B cell (primary cell): ENCODE measurements at regions not wholly inside any gene's neighbourhood (a gene's known extent, or its start where the extent isn't known, plus 50 kb on each side); places are given as distances from the start of the nearest gene placed in this dataset.

Source experiments
- ATAC-seq: fragments of 200-7000 bp; cut with Tn5 transposase; one replicate; pipeline ENCODE4 v1.10.0; 2021; ENCODE audit warnings: low read depth, mild to moderate bottlenecking, moderate number of reproducible peaks, moderate library complexity
- CTCF ChIA-PET: fragments of 350-600 bp; sonication (Branson Sonifier 250); formaldehyde crosslinking; loops from one replicate; lab custom pipeline; 2021; ENCODE audit warnings: antibody characterized with exemption, inconsistent platforms; lab: Charles Lee
- POLR2A ChIA-PET: fragments of 350-600 bp; sonication (Branson Sonifier 250); formaldehyde crosslinking; loops from one replicate; lab custom pipeline; 2021; ENCODE audit warnings: antibody characterized with exemption; lab: Charles Lee
- DNase-seq: peaks from one replicate; pipeline ENCODE4 v3.0.0; 2013
- H2AFZ ChIP-seq: 2 replicates; pipeline ENCODE4 v1.6.1; 2012; ENCODE audit warnings: mild to moderate bottlenecking, low read depth, low read length; ENCODE audit not compliant: insufficient read depth, poor library complexity, severe bottlenecking
- H3K27ac ChIP-seq, 2 donors: 1 replicate in 1 of 2; 2 replicates in 1 of 2; pipeline ENCODE4 v1.5.1; 2012 to 2013; ENCODE audit warnings: low read length in 2 of 2, mild to moderate bottlenecking in 2 of 2, moderate library complexity in 1 of 2
- H3K27me3 ChIP-seq, 4 experiments: fragments of 200-600 bp in 1 of 4; sonication (generic) in 1 of 4; replicated peaks in 1 of 4; 1 replicate in 2 of 4; 2 replicates in 2 of 4; pipeline versions ENCODE4 v1.6.1 to v1.7.0; 2013 to 2016; ENCODE audit warnings: low read length in 3 of 4, mild to moderate bottlenecking in 2 of 4, mixed read lengths in 1 of 4, moderate library complexity in 1 of 4; ENCODE audit not compliant: insufficient read depth in 4 of 4, control insufficient read depth in 3 of 4; ENCODE audit errors: control extremely low read depth in 1 of 4
- H3K36me3 ChIP-seq, 2 experiments: replicated peaks in 1 of 2; 1 replicate in 1 of 2; 2 replicates in 1 of 2; pipeline versions ENCODE4 v1.6.1 to v1.7.1; 2013; ENCODE audit warnings: low read length in 1 of 2; ENCODE audit not compliant: insufficient read depth in 2 of 2, control insufficient read depth in 1 of 2; ENCODE audit errors: control extremely low read depth in 1 of 2, extremely low read depth in 1 of 2
- H3K4me1 ChIP-seq, 2 donors: fragments of 200-600 bp in 1 of 2; sonication (generic) in 1 of 2; 1 replicate in 1 of 2; 2 replicates in 1 of 2; pipeline versions ENCODE4 v1.5.1 to v1.6.1; 2013 to 2017; ENCODE audit warnings: low read length in 2 of 2; ENCODE audit not compliant: control insufficient read depth in 2 of 2, insufficient read depth in 2 of 2
- H3K4me2 ChIP-seq: replicated peaks from 2 replicates; pipeline ENCODE3; 2012; ENCODE audit warnings: mild to moderate bottlenecking, low read depth, low read length; ENCODE audit not compliant: poor library complexity, severe bottlenecking
- H3K4me3 ChIP-seq, 5 experiments: fragments of 200-600 bp in 1 of 5; sonication (generic) in 1 of 5; 1 replicate in 3 of 5; 2 replicates in 2 of 5; pipeline versions ENCODE4 v1.5.1 to v1.7.0; 2011 to 2016; ENCODE audit warnings: low read length in 4 of 5, mild to moderate bottlenecking in 4 of 5, low read depth in 2 of 5, control low read depth in 1 of 5, moderate library complexity in 1 of 5; ENCODE audit not compliant: insufficient read depth in 1 of 5; ENCODE audit errors: control extremely low read depth in 1 of 5, extremely low read depth in 1 of 5
- H3K79me2 ChIP-seq: fragments of 200-600 bp; sonication (generic); one replicate; pipeline ENCODE4 v1.6.0; 2016; ENCODE audit warnings: low read length; ENCODE audit not compliant: control insufficient read depth, insufficient read depth
- H3K9ac ChIP-seq: fragments of 200-600 bp; sonication (generic); 2 replicates; pipeline ENCODE4 v1.6.1; 2017; ENCODE audit warnings: mild to moderate bottlenecking, low read length, moderate library complexity
- H3K9me3 ChIP-seq, 3 donors: one replicate each; pipeline versions ENCODE4 v1.6.1 to v1.7.1; 2013; ENCODE audit warnings: low read length in 2 of 3; ENCODE audit not compliant: control insufficient read depth in 2 of 3, insufficient read depth in 1 of 3; ENCODE audit errors: control extremely low read depth in 1 of 3
- H4K20me1 ChIP-seq: 2 replicates; pipeline ENCODE4 v1.6.0; 2012; ENCODE audit warnings: mild to moderate bottlenecking, low read length; ENCODE audit not compliant: insufficient read depth, control insufficient read depth, poor library complexity, severe bottlenecking
- H3K27ac Mint-ChIP-seq: one replicate; pipeline ENCODE4 v1.8.0; 2021; ENCODE audit warnings: mixed read lengths
- H3K27me3 Mint-ChIP-seq: one replicate; pipeline ENCODE4 v1.8.0; 2021; ENCODE audit warnings: mixed read lengths
- H3K4me1 Mint-ChIP-seq: one replicate; pipeline ENCODE4 v1.8.0; 2021; ENCODE audit warnings: mixed read lengths
- H3K4me3 Mint-ChIP-seq: one replicate; pipeline ENCODE4 v1.8.0; 2021; ENCODE audit warnings: mixed read lengths
- H3K9me3 Mint-ChIP-seq: one replicate; pipeline ENCODE4 v1.8.0; 2022; ENCODE audit warnings: mixed read lengths; ENCODE audit not compliant: insufficient read depth
- EZH2 ChIP-seq: IDR thresholded peaks from 2 replicates; pipeline ENCODE4 v1.6.1; 2012; ENCODE audit warnings: borderline replicate concordance, low read depth, mild to moderate bottlenecking, moderate library complexity, low read length; ENCODE audit not compliant: insufficient read depth, poor library complexity, severe bottlenecking
- WGBS: methylation state at CpG from one replicate; pipeline ENCODE4 v1.1.5; 2013; ENCODE audit warnings: missing lambda C conversion rate; ENCODE audit not compliant: insufficient coverage; 5-methylcytosine and 5-hydroxymethylcytosine counted together
- intact Hi-C: fragments of 100-400 bp; cut with micrococcal nuclease; formaldehyde crosslinking; loops from one replicate; pipeline ENCODE4 v1.10.0; 2022
- TF ChIP-seq, protein P1 (sequence below): fragments of 200-600 bp; IDR thresholded peaks from one replicate; pipeline ENCODE4 v1.8.0; 2022; ENCODE audit warnings: antibody characterized with exemption, mild to moderate bottlenecking

DNA sequence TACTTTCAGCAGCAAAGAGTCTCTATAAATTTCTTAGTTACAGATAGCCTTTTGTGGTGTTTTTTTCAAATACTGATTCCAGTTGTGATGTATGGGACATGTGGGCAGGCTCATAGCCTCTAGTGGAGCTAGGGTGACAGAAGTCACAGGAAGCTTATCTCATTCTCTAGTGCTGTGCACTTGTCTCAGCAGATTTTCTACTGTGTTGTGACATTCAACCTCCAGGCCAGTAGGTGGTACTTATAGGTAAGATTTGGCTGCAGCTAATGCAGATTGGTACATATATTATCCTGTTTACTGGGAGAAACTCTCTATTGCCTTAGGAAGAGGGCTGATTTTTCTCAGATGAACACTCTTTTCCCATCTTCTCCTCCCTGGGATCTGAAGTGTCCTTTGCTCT lies 176.2 kb downstream of the CALCRL start:
- Histone ChIP-seq H3K4me3 (no peak overlapping the region), H3K36me3 (no peaks in the 10 kb centered on the region), H3K9me3 (no peaks in the 10 kb centered on the region), H3K4me1 (no peaks in the 10 kb centered on the region), H2AFZ (no peak overlapping the region), H3K27me3 (no peaks in the 10 kb centered on the region), H4K20me1 (no peaks in the 10 kb centered on the region), H3K79me2 (no peaks in the 10 kb centered on the region), H3K27ac (no peak overlapping the region), H3K4me2 (no peak overlapping the region), H3K9ac (no peak overlapping the region)
- no peak for DNase-seq
- no peak for ATAC-seq
- POLR2A ChIA-PET, result no interaction called here
- CTCF ChIA-PET, result no interaction called here
- Mint-ChIP-seq H3K27ac (no peak overlapping the region), H3K4me1 (no peaks in the 10 kb centered on the region), H3K27me3 (no peaks in the 10 kb centered on the region), H3K9me3 (peaks cover 2% of the 10 kb centered on the region), H3K4me3 (no peak overlapping the region)
- intact Hi-C loops, result no loop called here
- TF ChIP-seq, protein P1, sequence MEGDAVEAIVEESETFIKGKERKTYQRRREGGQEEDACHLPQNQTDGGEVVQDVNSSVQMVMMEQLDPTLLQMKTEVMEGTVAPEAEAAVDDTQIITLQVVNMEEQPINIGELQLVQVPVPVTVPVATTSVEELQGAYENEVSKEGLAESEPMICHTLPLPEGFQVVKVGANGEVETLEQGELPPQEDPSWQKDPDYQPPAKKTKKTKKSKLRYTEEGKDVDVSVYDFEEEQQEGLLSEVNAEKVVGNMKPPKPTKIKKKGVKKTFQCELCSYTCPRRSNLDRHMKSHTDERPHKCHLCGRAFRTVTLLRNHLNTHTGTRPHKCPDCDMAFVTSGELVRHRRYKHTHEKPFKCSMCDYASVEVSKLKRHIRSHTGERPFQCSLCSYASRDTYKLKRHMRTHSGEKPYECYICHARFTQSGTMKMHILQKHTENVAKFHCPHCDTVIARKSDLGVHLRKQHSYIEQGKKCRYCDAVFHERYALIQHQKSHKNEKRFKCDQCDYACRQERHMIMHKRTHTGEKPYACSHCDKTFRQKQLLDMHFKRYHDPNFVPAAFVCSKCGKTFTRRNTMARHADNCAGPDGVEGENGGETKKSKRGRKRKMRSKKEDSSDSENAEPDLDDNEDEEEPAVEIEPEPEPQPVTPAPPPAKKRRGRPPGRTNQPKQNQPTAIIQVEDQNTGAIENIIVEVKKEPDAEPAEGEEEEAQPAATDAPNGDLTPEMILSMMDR, result no peak
- no peak for TF ChIP-seq EZH2

DNA sequence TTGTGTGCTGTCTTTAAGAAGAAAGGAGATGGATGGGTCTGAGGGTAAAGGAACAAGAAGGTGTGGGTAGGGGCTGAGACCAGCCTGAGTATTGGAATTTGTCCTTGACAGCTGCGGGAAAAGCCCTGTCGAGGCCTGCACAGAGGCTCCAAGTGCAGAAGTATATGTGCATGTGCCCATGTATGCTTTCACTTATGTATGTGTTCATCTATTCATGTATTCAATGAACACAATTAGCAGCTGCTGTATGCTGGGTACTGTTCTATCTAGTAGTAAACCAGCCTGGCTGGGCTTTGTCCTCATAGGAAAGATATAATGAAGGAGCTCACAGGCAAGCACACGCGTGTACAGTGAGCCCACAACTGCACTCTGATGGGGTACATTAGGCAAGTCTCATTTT lies 181.4 kb downstream of the CALCRL start:
- H3K9ac ChIP-seq, result no peak overlapping the region
- ChIA-PET CTCF (no interaction called here), POLR2A (no interaction called here)
- H3K4me2 ChIP-seq, result no peak overlapping the region
- Mint-ChIP-seq H3K4me1 (no peaks in the 10 kb centered on the region), H3K9me3 (peaks cover 2% of the 10 kb centered on the region), H3K27ac (no peak overlapping the region), H3K4me3 (no peak overlapping the region), H3K27me3 (no peaks in the 10 kb centered on the region)
- H3K4me1 ChIP-seq, result no peaks in the 10 kb centered on the region
- no peak for ATAC-seq
- no peak overlapping the region for H3K4me3 ChIP-seq
- H3K27me3 ChIP-seq, result no peaks in the 10 kb centered on the region
- DNase-seq, result no peak
- no peak overlapping the region for H3K27ac ChIP-seq
- intact Hi-C loops, result no loop called here
- no peak overlapping the region for H2AFZ ChIP-seq
- TF ChIP-seq EZH2, result no peak
- TF ChIP-seq, protein P1, result no peak
- H3K79me2 ChIP-seq, result no peaks in the 10 kb centered on the region
- no peaks in the 10 kb centered on the region for H4K20me1 ChIP-seq
- no peaks in the 10 kb centered on the region for H3K36me3 ChIP-seq
- H3K9me3 ChIP-seq, result no peaks in the 10 kb centered on the region
- WGBS, result 91% methylated on average over 3 of the region's 4 CpGs
